Vagina (tissue), 2 donors: ENCODE measurements at regions not wholly inside any gene's neighbourhood (a gene's known extent, or its start where the extent isn't known, plus 50 kb on each side); places are given as distances from the start of the nearest gene placed in this dataset.

ENCODE experiments used
- DNase-seq, 2 donors: peaks; one replicate each; pipeline ENCODE4 v3.0.0-alpha.2; 2017; ENCODE audit errors: extremely low spot score in 2 of 2
- H3K27ac ChIP-seq: fragments of 200-600 bp; sonication (generic); one replicate; pipeline ENCODE4 v1.5.1; 2019
- H3K27me3 ChIP-seq: fragments of 200-600 bp; sonication (generic); one replicate; pipeline ENCODE4 v1.5.1; 2019
- H3K36me3 ChIP-seq, 2 donors: fragments of 200-600 bp; sonication (generic); one replicate each; pipeline ENCODE4 v1.5.1; 2017 to 2019
- H3K4me1 ChIP-seq: fragments of 200-600 bp; sonication (generic); one replicate; pipeline ENCODE4 v1.5.1; 2019
- H3K4me3 ChIP-seq, 2 donors: fragments of 200-600 bp; sonication (generic); 1 replicate in 1 of 2; 2 replicates in 1 of 2; pipeline ENCODE4 v1.5.1; 2016 to 2019
- H3K9me3 ChIP-seq: fragments of 200-600 bp; sonication (generic); one replicate; pipeline ENCODE4 v1.5.1; 2019
- POLR2A ChIP-seq, 2 donors: fragments of 450-650 bp; IDR thresholded peaks; one replicate each; pipeline ENCODE4 v1.6.1; 2017; ENCODE audit warnings: antibody characterized with exemption in 2 of 2, mild to moderate bottlenecking in 2 of 2, moderate library complexity in 2 of 2
- POLR2AphosphoS5 ChIP-seq, 2 donors: sonication (generic); formaldehyde crosslinking; IDR thresholded peaks; one replicate each; pipeline ENCODE4 v1.9.0; 2017; ENCODE audit warnings: antibody characterized with exemption in 2 of 2, mild to moderate bottlenecking in 2 of 2, low read depth in 1 of 2; ENCODE audit not compliant: insufficient read depth in 1 of 2
- intact Hi-C: fragments of 100-400 bp; cut with DNase I; formaldehyde crosslinking; loops from one replicate; pipeline ENCODE4 v1.15.1; 2023
- TF ChIP-seq, protein P1 (sequence below), 3 experiments: fragments of 450-650 bp in 2 of 3; fragments of 200-600 bp in 1 of 3; sonication (generic) in 1 of 3; IDR thresholded peaks; one replicate each; pipeline ENCODE4 v1.5.1; 2017 to 2019; ENCODE audit warnings: antibody characterized with exemption in 3 of 3, mild to moderate bottlenecking in 2 of 3, moderate library complexity in 2 of 3

DNA sequence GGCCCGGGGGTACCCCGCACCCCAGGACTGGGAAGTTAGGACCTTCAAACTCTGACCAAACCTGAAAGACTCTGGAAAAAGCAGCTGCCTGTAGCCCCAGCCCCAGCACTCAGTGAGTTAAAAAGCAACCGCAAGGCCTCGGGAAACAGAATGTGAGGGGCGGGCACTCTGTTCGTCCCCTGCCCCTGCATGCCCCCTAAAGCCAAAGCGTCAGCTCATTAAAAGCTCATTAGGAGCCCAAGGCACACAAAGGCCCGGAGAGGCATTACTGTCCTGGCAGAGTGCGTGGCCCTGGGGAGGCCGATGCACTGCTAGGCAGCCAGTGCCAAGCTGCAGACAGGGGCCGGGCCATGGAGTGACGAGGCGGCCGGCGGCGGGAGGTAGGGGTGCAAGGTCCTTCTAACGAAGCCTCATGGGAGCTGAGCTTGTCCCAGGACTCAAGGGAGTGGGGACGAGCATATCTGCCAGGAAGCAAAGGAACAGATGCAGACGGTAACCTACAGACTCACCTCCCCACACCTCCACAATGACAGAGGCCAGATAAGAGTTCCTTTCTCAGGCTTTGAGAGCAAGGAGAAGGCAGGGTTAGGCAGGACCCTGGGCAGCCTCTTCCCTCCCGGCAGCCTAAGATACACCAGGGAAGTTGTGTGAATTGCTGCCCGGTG lies 116.8 kb downstream of the ENGASE start:
- intact Hi-C loops, result no loop called here

DNA sequence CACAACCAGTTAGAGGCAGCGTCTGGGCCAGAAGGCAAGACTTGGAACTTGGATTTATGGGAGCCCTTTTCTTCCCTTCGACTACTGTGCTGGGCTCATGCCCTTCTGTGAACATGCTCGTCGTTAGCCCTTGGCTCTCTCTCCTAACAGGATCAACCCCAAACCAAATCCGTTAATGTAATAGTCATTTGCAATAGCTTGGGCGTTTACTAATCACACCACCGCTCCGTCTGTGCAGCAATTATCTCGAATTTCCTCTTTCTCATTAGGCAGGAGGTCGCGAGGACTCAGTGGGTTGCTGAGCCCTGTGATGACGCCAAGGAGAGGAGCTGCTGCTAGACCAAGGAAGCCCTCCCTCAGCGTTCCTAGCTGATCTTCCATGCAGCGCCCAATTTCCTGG lies 114.7 kb downstream of the ENGASE start:
- H3K27ac ChIP-seq, result no peak overlapping the region
- H3K4me1 ChIP-seq, result no peaks in the 10 kb centered on the region
- H3K27me3 ChIP-seq, result no peaks in the 10 kb centered on the region
- H3K4me3 ChIP-seq, result no peak overlapping the region
- TF ChIP-seq, protein P1, sequence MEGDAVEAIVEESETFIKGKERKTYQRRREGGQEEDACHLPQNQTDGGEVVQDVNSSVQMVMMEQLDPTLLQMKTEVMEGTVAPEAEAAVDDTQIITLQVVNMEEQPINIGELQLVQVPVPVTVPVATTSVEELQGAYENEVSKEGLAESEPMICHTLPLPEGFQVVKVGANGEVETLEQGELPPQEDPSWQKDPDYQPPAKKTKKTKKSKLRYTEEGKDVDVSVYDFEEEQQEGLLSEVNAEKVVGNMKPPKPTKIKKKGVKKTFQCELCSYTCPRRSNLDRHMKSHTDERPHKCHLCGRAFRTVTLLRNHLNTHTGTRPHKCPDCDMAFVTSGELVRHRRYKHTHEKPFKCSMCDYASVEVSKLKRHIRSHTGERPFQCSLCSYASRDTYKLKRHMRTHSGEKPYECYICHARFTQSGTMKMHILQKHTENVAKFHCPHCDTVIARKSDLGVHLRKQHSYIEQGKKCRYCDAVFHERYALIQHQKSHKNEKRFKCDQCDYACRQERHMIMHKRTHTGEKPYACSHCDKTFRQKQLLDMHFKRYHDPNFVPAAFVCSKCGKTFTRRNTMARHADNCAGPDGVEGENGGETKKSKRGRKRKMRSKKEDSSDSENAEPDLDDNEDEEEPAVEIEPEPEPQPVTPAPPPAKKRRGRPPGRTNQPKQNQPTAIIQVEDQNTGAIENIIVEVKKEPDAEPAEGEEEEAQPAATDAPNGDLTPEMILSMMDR (IDR thresholded peaks at IDR 0.05), result no peak
- TF ChIP-seq POLR2A (IDR thresholded peaks at IDR 0.05), result no peak
- no peak for TF ChIP-seq POLR2AphosphoS5 (IDR thresholded peaks at IDR 0.05; ENCODE audit: insufficient read depth in 1 of 2, low read depth in 1 of 2)
- H3K9me3 ChIP-seq, result no peaks in the 10 kb centered on the region
- H3K36me3 ChIP-seq, result no peaks in the 10 kb centered on the region
- intact Hi-C loops, result no loop called here
- no peak for DNase-seq

More for the DNA sequence above, 116.8 kb downstream of the ENGASE start:
- no peak for TF ChIP-seq POLR2A (IDR thresholded peaks at IDR 0.05)
- TF ChIP-seq, protein P1 (IDR thresholded peaks at IDR 0.05), result no peak
- no peak for TF ChIP-seq POLR2AphosphoS5 (IDR thresholded peaks at IDR 0.05; ENCODE audit: insufficient read depth in 1 of 2, low read depth in 1 of 2)
- Histone ChIP-seq H3K27ac (no peak overlapping the region), H3K4me1 (no peaks in the 10 kb centered on the region), H3K36me3 (no peaks in the 10 kb centered on the region), H3K9me3 (no peaks in the 10 kb centered on the region), H3K27me3 (no peaks in the 10 kb centered on the region), H3K4me3 (no peak overlapping the region)
- no peak for DNase-seq

DNA sequence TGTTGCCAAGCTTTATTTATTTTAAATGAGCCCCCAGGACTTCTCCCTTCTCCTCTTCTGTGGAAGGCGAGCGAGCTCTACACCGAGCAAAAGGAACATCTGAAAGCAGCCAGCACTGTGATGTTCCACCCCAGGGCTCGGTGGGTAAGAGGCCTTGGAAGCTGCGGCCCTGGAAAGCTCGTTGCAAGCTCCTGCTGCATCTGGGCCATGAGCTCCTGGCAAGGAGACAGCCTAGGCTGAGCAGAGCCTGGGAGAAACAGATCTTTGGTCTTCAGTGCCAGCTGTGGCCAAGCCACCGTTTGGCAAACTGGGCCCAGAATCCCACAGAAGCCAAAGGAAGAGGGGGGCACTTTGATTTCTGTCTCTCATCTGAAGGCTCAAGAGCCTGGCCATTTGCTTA lies 114.1 kb downstream of the ENGASE start:
- Histone ChIP-seq H3K4me1 (no peaks in the 10 kb centered on the region), H3K4me3 (no peak overlapping the region), H3K27ac (no peak overlapping the region), H3K9me3 (no peaks in the 10 kb centered on the region), H3K27me3 (no peaks in the 10 kb centered on the region), H3K36me3 (no peaks in the 10 kb centered on the region)
- intact Hi-C loops, result no loop called here
- no peak for DNase-seq
- TF ChIP-seq POLR2AphosphoS5 (IDR thresholded peaks at IDR 0.05; ENCODE audit: insufficient read depth in 1 of 2, low read depth in 1 of 2), result no peak
- TF ChIP-seq, protein P1 (IDR thresholded peaks at IDR 0.05), result no peak
- TF ChIP-seq POLR2A (IDR thresholded peaks at IDR 0.05), result no peak

DNA sequence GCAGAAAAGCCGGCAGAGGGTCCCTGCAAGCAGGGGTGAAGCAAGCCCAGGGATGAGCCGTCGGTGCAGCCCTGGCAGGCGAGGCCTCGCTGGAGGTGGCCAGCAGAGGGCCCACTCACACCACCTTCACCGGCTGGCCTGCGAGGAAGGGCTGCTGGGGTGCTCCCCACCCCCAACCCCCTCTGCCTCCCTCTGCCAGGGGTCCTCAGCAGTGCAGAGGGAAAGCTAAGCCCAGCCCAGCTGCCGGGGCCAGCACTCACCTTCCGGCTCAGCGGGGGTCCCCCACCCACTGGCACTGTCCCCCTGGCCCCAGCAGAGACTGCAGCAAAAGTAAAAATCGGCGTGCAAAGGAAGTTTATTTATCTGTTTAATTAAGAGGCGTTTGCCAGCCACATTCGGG lies 113.4 kb downstream of the ENGASE start:
- no peak for TF ChIP-seq POLR2AphosphoS5 (IDR thresholded peaks at IDR 0.05; ENCODE audit: insufficient read depth in 1 of 2, low read depth in 1 of 2)
- TF ChIP-seq POLR2A (IDR thresholded peaks at IDR 0.05), result no peak
- TF ChIP-seq, protein P1 (IDR thresholded peaks at IDR 0.05), result no peak
- intact Hi-C loops, result no loop called here
- H3K4me3 ChIP-seq, result no peak overlapping the region
- H3K27ac ChIP-seq, result no peak overlapping the region
- no peaks in the 10 kb centered on the region for H3K9me3 ChIP-seq
- H3K36me3 ChIP-seq, result no peaks in the 10 kb centered on the region
- DNase-seq, result no peak
- no peaks in the 10 kb centered on the region for H3K27me3 ChIP-seq
- H3K4me1 ChIP-seq, result no peaks in the 10 kb centered on the region

DNA sequence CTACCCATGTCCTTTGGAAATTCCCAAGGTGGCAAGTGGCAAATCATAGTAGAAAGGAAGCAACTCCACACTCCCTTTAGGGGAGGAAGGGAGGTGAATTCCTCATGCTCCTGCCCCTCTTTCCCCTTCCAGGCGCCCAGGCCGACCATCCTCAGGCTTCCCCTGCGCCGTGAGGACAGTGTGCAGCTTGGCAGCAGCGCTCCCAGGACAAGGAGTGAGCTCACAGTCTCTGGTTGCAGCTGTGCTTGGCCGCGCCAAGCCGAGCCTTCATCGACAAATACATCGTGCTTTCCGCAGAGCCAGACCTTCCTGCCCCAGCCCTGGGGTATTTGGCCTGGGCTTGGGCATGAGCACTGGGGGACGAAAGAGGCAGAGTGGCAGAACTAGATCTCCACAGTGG lies 112.6 kb downstream of the ENGASE start:
- Histone ChIP-seq H3K27ac (no peak overlapping the region), H3K36me3 (no peaks in the 10 kb centered on the region), H3K4me3 (no peak overlapping the region), H3K27me3 (no peaks in the 10 kb centered on the region), H3K9me3 (no peaks in the 10 kb centered on the region), H3K4me1 (no peaks in the 10 kb centered on the region)
- no peak for TF ChIP-seq POLR2A (IDR thresholded peaks at IDR 0.05)
- TF ChIP-seq, protein P1 (IDR thresholded peaks at IDR 0.05), result no peak
- TF ChIP-seq POLR2AphosphoS5 (IDR thresholded peaks at IDR 0.05; ENCODE audit: insufficient read depth in 1 of 2, low read depth in 1 of 2), result no peak
- intact Hi-C loops, result no loop called here
- DNase-seq, result no peak
